ENCODE measurements at regions not wholly inside any gene's neighbourhood (a gene's known extent, or its start where the extent isn't known, plus 50 kb on each side); places are given as distances from the start of the nearest gene placed in this dataset.

DNA sequence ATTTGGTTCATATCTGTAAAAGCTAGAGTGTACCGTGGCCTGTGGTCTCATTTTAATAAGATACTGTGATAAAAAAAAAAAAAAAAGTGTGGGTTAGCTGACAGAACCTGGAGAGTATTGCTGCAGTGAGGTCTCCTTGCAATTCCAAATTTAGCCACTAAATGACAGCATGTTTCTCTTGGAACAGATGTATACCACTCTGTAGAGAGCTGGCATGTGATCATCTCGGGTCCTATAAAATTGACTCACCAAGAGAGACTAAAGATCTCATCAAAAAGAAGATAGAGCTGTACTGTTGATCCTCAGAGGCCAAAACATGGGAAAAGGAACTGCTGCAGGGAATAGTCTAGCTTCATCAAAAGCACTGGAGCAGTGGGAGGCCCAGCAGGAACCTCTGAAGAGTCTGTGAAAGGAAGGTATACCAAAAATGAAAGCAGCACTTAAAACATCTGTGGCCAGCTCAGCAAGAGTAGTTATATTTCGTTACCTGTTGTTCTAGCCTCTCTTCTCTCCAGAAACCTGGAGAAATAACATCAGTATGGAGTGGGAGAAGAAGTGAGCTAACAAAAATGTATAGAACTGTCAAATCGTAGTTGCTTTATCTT, 826.8 kb downstream of the EFNA5 start:
- TF ChIP-seq POLR2A (IDR thresholded peaks at IDR 0.05) (no peak), CTCF (IDR thresholded peaks at IDR 0.05 in 4 of 5, conservative IDR thresholded peaks at IDR 0.05 in 1 of 5) (no peak)
